SIG-M5 treated with dmso at 0.1 percent for 504 hours (cell line): ENCODE measurements at regions not wholly inside any gene's neighbourhood (a gene's known extent, or its start where the extent isn't known, plus 50 kb on each side); places are given as distances from the start of the nearest gene placed in this dataset.

Experiments used
- DNase-seq: peaks from one replicate; lab custom pipeline; 2025; ENCODE audit not compliant: unreplicated experiment; lab: John Stamatoyannopoulos, UW

- no peak for DNase-seq
Observed at GRCh38 chr2:188903740-188904139, 70.4 kb upstream of the COL3A1 start.

DNA sequence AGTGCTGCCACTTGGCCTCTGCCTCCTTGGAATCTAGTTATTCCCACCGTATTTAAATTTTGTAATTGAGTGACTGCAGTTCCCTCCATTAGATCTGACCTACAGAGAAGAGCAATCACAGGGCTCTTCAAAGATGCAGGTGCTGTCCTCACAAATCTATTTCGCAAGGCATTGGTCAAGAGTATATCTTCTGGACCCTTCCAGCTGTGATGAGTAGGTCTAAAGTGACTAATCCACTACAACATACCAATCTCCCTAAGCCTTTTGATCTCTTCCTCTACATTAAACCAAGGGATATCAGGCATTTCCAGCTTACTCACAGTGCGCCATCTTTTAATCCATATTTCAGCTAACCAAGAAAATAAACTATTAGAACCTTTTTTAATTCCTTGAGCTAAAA is 65.1 kb upstream of the COL3A1 start:
- no peak for DNase-seq

DNA sequence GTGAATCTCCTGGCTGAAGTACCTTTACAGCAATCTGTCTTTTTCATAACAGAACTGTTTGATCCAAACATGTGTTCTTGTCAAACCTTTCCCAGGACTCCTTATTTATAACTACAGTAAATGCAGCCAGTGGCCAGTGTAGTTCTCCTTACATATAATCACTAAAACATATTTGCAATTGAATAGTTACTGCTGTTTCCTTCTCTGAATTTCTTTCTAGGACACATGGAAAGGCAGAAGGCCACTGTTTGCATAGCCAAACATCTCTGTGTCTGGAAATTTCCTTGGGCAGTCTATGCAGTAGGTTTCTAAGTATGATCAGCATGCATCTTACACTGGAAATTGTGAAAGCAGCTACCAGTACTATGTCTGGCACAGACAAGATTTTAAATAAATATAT is 57.4 kb upstream of the COL3A1 start:
- DNase-seq = no peak

DNA sequence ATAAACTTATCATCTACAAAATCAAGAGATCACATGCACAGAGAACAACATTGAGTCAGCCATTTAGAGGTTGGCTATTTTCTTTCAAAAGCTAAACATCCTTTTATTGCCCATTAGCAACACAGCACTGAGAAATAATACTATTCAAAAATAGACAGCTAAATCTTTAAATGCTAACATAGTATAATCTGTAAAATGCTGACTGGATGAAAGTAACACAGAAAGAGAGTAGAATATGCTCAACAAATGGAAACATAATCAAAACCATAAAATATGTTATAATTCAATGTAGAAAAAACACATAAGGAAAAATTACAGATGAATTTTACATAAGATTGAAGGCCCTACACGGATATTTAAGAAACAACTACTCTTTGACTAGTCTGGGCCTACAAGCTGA is 56.5 kb upstream of the COL3A1 start:
- no peak for DNase-seq

DNA sequence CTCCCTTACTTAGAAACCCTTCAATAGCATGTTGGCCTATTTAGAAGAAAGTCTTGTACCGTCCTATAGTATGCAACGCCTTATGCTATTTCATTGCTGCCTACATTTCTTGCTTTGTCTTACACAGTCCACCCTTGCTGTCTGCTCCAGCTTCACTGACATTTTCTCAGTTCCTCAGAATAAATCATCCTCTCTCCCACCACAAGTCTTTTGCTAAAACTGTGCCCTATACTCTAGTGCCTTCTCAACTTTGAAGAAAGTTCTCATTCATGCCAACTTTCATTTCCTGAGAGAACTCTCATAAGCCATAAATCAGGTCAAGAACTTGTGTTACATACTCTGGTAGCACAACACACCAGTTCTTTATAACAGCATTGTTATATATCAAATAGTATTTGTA is 54.3 kb upstream of the COL3A1 start:
- no peak for DNase-seq

DNA sequence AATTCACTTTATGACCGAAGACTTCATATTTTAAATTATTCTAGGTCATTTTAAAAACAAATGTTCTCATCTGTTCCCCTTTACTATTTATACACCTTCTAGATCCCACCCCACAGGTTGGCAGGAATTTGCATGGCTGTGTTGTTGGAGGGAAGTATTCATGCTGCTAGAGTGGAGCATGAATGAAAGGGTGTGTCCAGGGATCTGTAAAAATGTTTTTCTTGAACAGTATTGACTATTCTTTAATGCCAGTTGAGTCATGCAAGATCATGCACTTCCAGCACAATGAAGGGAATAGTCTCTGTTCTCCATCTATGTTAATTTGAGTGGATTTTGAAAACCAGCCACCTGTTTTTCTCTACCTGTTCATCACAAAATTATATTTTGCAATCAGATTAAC is 52.0 kb upstream of the COL3A1 start:
- no peak for DNase-seq
